ENCODE measurements at regions not wholly inside any gene's neighbourhood (a gene's known extent, or its start where the extent isn't known, plus 50 kb on each side); places are given as distances from the start of the nearest gene placed in this dataset.

DNA sequence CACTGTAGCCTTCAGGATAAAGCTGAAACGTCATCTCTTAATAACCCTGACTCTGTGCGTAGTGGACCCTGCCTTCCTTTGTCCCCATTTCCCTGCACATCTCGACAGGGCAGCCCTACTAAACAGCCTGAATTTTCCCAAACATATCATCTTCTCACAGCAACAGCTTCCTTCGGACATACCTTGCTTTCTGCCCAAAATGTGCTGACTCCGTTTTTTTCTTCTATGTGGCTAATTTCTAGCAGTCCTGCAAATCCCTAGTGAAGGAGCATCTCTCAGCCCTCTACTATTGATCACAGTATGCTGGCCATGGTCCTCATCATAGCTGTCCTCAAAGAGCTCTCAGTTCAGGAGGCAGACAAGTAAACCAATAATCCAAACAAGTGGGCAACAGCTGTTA lies 53.1 kb upstream of the PCED1B start:
- TF ChIP-seq, protein P1, sequence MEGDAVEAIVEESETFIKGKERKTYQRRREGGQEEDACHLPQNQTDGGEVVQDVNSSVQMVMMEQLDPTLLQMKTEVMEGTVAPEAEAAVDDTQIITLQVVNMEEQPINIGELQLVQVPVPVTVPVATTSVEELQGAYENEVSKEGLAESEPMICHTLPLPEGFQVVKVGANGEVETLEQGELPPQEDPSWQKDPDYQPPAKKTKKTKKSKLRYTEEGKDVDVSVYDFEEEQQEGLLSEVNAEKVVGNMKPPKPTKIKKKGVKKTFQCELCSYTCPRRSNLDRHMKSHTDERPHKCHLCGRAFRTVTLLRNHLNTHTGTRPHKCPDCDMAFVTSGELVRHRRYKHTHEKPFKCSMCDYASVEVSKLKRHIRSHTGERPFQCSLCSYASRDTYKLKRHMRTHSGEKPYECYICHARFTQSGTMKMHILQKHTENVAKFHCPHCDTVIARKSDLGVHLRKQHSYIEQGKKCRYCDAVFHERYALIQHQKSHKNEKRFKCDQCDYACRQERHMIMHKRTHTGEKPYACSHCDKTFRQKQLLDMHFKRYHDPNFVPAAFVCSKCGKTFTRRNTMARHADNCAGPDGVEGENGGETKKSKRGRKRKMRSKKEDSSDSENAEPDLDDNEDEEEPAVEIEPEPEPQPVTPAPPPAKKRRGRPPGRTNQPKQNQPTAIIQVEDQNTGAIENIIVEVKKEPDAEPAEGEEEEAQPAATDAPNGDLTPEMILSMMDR (IDR thresholded peaks at IDR 0.05) = no peak
- TF ChIP-seq POLR2A (IDR thresholded peaks at IDR 0.05) = no peak

All from Peyer's patch (tissue), 4 donors.